ENCODE measurements at regions not wholly inside any gene's neighbourhood (a gene's known extent, or its start where the extent isn't known, plus 50 kb on each side); places are given as distances from the start of the nearest gene placed in this dataset.

DNA sequence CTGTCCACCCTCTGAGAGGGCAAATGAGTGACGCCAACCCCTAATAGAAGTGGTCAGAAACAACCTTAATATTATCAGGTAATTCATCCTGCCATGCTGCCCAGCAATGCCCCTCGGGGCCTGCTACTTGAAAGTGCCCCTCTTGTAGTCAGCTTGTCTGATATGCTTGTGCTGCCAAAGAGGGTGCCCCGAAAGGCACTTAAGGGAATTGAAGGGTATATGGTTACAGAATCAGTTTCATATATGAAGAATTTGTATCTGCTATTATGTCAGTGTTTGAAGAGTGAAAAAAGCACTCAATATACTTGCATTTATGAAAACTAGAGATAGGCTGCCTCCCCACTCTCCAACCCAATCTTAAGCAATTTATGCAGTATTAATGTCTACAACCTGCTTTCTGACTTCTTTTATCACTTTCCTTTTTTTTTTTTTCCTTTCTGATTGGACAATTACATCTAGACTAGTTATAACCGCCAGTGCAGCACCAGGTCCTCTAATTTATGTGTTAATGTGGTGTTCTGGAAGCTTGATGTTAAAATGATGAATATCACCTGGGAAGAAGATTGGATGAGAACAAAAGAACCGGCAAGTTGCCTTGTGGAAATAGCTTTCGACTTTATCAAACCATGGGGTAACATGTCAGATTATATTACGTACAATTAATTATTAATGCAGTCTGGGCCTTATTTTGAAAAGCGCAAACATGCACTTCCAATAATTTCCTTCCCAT lies 646.9 kb upstream of the ACVR2A start:
- no peak overlapping the region for H3K4me3 ChIP-seq (ENCODE audit: severe bottlenecking)
- no peaks in the 10 kb centered on the region for H3K4me1 ChIP-seq (ENCODE audit: insufficient read depth, poor library complexity, severe bottlenecking)
- H3K27ac ChIP-seq (ENCODE audit: poor library complexity, severe bottlenecking), result no peak overlapping the region
- H3K27me3 ChIP-seq (ENCODE audit: insufficient read depth, poor library complexity, severe bottlenecking), result no peaks in the 10 kb centered on the region
- DNase-seq (ENCODE audit: low spot score) (no peak), ATAC-seq (ENCODE audit: low read depth) (no peak)
- TF ChIP-seq, protein P1, sequence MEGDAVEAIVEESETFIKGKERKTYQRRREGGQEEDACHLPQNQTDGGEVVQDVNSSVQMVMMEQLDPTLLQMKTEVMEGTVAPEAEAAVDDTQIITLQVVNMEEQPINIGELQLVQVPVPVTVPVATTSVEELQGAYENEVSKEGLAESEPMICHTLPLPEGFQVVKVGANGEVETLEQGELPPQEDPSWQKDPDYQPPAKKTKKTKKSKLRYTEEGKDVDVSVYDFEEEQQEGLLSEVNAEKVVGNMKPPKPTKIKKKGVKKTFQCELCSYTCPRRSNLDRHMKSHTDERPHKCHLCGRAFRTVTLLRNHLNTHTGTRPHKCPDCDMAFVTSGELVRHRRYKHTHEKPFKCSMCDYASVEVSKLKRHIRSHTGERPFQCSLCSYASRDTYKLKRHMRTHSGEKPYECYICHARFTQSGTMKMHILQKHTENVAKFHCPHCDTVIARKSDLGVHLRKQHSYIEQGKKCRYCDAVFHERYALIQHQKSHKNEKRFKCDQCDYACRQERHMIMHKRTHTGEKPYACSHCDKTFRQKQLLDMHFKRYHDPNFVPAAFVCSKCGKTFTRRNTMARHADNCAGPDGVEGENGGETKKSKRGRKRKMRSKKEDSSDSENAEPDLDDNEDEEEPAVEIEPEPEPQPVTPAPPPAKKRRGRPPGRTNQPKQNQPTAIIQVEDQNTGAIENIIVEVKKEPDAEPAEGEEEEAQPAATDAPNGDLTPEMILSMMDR (IDR thresholded peaks at IDR 0.05; ENCODE audit: poor library complexity, severe bottlenecking), result no peak
- H3K9me3 ChIP-seq (ENCODE audit: severe bottlenecking), result no peaks in the 10 kb centered on the region
- no peaks in the 10 kb centered on the region for H3K36me3 ChIP-seq (ENCODE audit: low read depth)

DNA sequence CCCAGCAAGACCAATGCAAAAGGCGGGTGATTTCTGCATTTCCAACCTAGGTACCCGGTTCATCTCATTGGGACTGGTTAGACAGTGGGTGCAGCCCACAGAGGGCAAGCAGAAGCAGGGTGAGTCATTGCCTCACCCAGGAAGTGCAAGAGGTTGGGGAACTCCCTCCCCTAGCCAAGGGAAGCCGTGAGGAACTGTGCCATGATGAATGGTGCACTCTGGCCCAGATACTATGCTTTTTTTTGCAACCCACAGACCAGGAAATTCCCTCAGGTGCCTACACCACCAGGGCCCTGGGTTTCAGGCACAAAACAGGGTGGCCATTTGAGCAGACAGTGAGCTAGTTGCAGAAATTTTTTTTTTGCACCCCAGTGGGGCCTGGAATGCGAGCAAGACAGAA lies 662.6 kb upstream of the ACVR2A start:
- ATAC-seq (ENCODE audit: low read depth), result peak; percentile 78
- Histone ChIP-seq H3K36me3 (ENCODE audit: low read depth) (no peaks in the 10 kb centered on the region), H3K9me3 (ENCODE audit: severe bottlenecking) (no peaks in the 10 kb centered on the region), H3K27ac (ENCODE audit: poor library complexity, severe bottlenecking) (no peak overlapping the region), H3K4me1 (ENCODE audit: insufficient read depth, poor library complexity, severe bottlenecking) (peaks cover 7% of the 10 kb centered on the region), H3K27me3 (ENCODE audit: insufficient read depth, poor library complexity, severe bottlenecking) (no peaks in the 10 kb centered on the region), H3K4me3 (ENCODE audit: severe bottlenecking) (no peak overlapping the region)
- DNase-seq (ENCODE audit: low spot score), result no peak
- TF ChIP-seq, protein P1 (IDR thresholded peaks at IDR 0.05; ENCODE audit: poor library complexity, severe bottlenecking), result no peak

DNA sequence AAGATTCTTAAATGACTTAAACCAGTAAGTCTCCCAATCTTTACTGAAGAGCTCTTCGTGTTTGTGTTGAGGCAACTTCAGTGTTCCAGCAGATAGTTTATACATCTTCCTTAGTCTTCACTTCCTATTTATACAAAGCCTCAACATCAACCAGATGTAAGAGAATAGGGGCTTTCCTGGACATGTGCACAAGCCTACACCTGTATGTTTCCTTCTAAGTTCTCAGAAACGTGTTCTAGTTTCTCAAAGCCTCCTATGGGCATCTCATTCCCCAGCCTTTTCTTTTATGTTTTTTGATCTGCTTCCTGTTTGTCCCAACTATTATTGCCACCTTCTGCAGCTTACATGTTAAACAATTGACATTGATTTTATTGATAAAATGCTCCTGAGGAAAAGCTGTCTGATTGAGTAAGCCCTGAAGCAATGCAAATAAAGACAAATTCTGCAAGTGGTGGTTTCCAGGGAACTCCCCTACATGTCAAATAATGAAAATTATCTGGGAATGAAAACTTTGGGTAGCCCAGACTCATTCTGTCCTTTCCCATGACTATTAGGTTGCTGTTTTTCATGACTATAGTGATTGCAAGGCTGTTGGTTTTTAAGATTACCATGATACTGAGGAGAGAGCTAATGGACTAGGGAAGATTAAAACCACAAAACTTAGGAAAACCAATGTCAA lies 663.3 kb upstream of the ACVR2A start:
- ATAC-seq (ENCODE audit: low read depth) (no peak), DNase-seq (ENCODE audit: low spot score) (no peak)
- peaks cover 7% of the 10 kb centered on the region for H3K4me1 ChIP-seq (ENCODE audit: insufficient read depth, poor library complexity, severe bottlenecking)
- TF ChIP-seq, protein P1 (IDR thresholded peaks at IDR 0.05; ENCODE audit: poor library complexity, severe bottlenecking), result no peak
- no peaks in the 10 kb centered on the region for H3K9me3 ChIP-seq (ENCODE audit: severe bottlenecking)
- no peaks in the 10 kb centered on the region for H3K27me3 ChIP-seq (ENCODE audit: insufficient read depth, poor library complexity, severe bottlenecking)
- no peaks in the 10 kb centered on the region for H3K36me3 ChIP-seq (ENCODE audit: low read depth)
- H3K27ac ChIP-seq (ENCODE audit: poor library complexity, severe bottlenecking), result no peak overlapping the region
- H3K4me3 ChIP-seq (ENCODE audit: severe bottlenecking), result no peak overlapping the region

DNA sequence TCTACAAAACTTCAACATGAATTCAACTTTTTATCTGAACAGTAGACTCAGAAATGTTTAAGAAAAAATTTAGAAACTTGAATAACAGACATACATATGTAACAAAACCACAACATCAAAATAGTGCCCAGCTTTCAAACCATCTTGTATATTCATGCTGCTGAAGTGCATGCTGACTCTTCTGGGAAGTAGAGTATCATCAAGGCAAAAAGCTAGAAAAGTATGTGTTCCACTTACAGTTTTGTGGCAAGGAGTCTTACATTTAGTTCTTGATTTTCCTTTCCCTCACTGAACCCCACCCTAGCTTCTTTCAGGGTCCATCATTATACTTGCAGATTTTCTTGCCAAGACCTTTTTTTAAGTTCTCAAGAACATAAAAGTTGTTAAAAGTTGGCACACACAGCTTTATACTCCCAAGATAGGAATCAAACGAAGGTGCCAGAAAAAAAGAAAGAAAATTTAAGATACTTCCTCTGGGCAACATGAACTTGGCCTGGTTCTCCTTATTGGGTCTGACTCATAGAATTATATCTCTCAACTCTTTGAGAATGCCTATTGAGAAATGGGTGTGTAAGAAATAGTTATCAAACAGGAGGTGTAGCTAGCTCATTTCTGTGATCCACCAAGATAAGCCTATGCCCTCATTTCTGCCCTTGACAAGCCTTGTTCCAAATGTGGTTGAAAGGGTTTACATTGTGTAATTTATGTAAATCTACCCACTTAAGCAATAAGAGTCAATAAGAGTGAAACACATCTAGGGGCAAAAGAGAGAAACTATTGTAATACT lies 667.6 kb upstream of the ACVR2A start:
- no peaks in the 10 kb centered on the region for H3K36me3 ChIP-seq (ENCODE audit: low read depth)
- H3K4me1 ChIP-seq (ENCODE audit: insufficient read depth, poor library complexity, severe bottlenecking), result peaks cover 4% of the 10 kb centered on the region
- H3K27me3 ChIP-seq (ENCODE audit: insufficient read depth, poor library complexity, severe bottlenecking), result no peaks in the 10 kb centered on the region
- no peak overlapping the region for H3K27ac ChIP-seq (ENCODE audit: poor library complexity, severe bottlenecking)
- no peaks in the 10 kb centered on the region for H3K9me3 ChIP-seq (ENCODE audit: severe bottlenecking)
- H3K4me3 ChIP-seq (ENCODE audit: severe bottlenecking), result no peak overlapping the region
- TF ChIP-seq, protein P1 (IDR thresholded peaks at IDR 0.05; ENCODE audit: poor library complexity, severe bottlenecking), result no peak
- ATAC-seq (ENCODE audit: low read depth), result peak; percentile 66; the same call in 2 of the 3 replicates
- DNase-seq (ENCODE audit: low spot score), result no peak

Data from RWPE2 (cell line).